Neutrophil (primary cell): ENCODE measurements at regions not wholly inside any gene's neighbourhood (a gene's known extent, or its start where the extent isn't known, plus 50 kb on each side); places are given as distances from the start of the nearest gene placed in this dataset.
"Not testable (repeated sequence)": the region's sequence is repeated elsewhere in the genome, so short reads cannot be mapped to it uniquely, and the experiment has no call there.

Source experiments
- H3K27ac ChIP-seq: fragments of 200-600 bp; sonication (generic); 2 replicates; pipeline ENCODE4 v1.5.1; 2016; ENCODE audit warnings: mild to moderate bottlenecking, moderate library complexity
- H3K27me3 ChIP-seq: fragments of 200-600 bp; sonication (generic); 2 replicates; pipeline ENCODE4 v1.6.0; 2016; ENCODE audit warnings: mild to moderate bottlenecking
- H3K36me3 ChIP-seq: fragments of 200-600 bp; sonication (generic); 2 replicates; pipeline ENCODE4 v1.5.1; 2017
- H3K4me1 ChIP-seq, 2 experiments: fragments of 200-600 bp in 1 of 2; sonication (generic) in 1 of 2; 1 replicate in 1 of 2; 2 replicates in 1 of 2; pipeline versions ENCODE4 v1.5.1 to v1.6.1; 2013 to 2016; ENCODE audit warnings: low read depth in 1 of 2, low read length in 1 of 2, mild to moderate bottlenecking in 1 of 2, moderate library complexity in 1 of 2; ENCODE audit not compliant: control insufficient read depth in 1 of 2, insufficient read depth in 1 of 2
- H3K4me3 ChIP-seq, 2 experiments: fragments of 200-600 bp in 1 of 2; sonication (generic) in 1 of 2; 1 replicate in 1 of 2; 2 replicates in 1 of 2; pipeline ENCODE4 v1.5.1; 2013 to 2016; ENCODE audit warnings: low read depth in 1 of 2, low read length in 1 of 2, mild to moderate bottlenecking in 1 of 2, moderate library complexity in 1 of 2
- H3K9me3 ChIP-seq: fragments of 200-600 bp; sonication (generic); 2 replicates; pipeline ENCODE4 v1.5.1; 2016
- TF ChIP-seq, protein P1 (sequence below): fragments of 200-600 bp; sonication (generic); IDR thresholded peaks from 2 replicates; pipeline ENCODE4 v1.5.1; 2016; ENCODE audit warnings: antibody characterized with exemption

DNA sequence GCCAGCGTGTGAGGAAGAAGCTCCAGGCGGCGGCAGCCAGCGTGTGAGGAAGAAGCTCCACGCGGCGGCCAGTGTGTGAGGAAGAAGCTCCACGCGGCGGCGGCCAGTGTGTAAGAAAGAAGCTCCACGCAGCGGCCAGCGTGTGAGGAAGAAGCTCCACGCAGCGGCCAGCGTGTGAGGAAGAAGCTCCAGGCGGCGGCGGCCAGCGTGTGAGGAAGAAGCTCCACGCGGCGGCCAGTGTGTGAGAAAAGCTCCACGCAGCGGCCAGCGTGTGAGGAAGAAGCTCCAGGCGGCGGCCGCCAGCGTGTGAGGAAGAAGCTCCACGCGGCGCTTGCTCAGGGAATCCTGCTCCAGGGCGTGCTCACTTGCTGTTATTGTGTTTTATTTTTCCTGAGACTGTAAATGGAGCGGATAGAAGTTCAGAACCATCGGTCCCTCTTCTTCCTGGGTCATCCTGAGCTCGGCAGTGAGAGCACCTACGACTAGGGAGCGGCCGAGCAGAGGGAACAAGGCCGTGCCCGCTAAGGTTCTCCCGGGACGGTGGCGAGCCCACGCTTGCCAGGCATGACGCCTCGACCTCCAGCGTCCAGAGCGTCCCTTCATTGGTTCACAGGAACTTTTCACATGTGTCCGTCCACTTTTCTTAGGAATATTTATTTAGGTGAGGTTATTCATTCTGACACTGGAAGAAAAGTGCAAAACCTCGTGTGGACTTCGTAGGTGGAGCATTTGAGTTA, 94.2 kb downstream of the TMEM18 start:
- Histone ChIP-seq H3K27me3 (peaks cover 11% of the 10 kb centered on the region), H3K36me3 (no peaks in the 10 kb centered on the region), H3K4me1 (no peaks in the 10 kb centered on the region), H3K27ac (no peak overlapping the region), H3K9me3 (no peaks in the 10 kb centered on the region), H3K4me3 (no peak overlapping the region)
- TF ChIP-seq, protein P1, sequence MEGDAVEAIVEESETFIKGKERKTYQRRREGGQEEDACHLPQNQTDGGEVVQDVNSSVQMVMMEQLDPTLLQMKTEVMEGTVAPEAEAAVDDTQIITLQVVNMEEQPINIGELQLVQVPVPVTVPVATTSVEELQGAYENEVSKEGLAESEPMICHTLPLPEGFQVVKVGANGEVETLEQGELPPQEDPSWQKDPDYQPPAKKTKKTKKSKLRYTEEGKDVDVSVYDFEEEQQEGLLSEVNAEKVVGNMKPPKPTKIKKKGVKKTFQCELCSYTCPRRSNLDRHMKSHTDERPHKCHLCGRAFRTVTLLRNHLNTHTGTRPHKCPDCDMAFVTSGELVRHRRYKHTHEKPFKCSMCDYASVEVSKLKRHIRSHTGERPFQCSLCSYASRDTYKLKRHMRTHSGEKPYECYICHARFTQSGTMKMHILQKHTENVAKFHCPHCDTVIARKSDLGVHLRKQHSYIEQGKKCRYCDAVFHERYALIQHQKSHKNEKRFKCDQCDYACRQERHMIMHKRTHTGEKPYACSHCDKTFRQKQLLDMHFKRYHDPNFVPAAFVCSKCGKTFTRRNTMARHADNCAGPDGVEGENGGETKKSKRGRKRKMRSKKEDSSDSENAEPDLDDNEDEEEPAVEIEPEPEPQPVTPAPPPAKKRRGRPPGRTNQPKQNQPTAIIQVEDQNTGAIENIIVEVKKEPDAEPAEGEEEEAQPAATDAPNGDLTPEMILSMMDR, result no peak

DNA sequence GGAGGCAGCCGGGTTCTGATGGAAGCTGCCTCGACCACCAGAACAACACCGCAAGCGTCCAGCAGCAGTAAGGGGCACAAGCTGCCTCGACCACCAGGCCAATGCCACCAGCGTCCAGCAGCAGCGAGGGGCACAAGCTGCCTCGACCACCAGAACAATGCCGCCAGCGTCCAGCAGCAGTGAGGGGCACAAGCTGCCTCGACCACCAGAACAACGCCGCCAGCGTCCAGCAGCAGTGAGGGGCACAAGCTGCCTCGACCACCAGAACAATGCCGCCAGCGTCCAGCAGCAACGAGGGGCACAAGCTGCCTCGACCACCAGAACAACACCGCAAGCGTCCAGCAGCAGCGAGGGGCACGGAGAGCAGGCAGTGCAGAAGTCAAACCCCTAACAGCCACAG, 94.9 kb downstream of the TMEM18 start:
- H3K4me1 ChIP-seq, H3K36me3 ChIP-seq, H3K9me3 ChIP-seq, H3K27ac ChIP-seq, H3K4me3 ChIP-seq: not testable (repeated sequence)
- peaks cover 11% of the 10 kb centered on the region for H3K27me3 ChIP-seq

GRCh38 chr2:579961-580360, 97.2 kb downstream of the TMEM18 start:
- Histone ChIP-seq H3K4me1 (no peaks in the 10 kb centered on the region), H3K27ac (no peak overlapping the region), H3K27me3 (peaks cover 4% of the 10 kb centered on the region), H3K9me3 (no peaks in the 10 kb centered on the region), H3K36me3 (no peaks in the 10 kb centered on the region), H3K4me3 (no peak overlapping the region)
- TF ChIP-seq, protein P1, result no peak

DNA sequence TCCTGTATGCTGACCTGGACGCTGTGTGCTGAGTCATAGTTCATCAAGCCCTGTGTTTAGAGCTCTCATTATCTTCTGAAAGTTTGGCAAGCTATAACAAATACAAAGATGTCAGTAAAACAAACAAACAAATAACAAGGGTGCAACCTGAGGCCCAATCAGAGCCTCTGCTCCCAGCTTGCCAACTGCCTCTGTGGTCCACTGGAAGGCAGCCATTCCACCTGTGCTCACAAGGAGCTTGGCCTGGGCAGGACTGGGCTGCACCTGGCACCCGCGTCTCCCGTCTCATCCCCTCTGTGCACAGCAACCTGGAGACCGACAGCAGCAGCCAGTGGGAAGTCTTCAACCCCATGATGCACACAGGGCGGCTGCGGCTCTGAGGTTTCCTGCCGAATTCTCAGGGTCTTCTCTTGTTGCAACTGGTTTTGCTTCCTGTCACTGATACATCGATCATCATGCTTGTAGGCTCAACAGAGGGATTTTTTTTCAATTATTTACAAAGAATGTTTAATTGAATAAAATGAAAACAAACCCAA, 97.8 kb downstream of the TMEM18 start:
- no peak overlapping the region for H3K4me3 ChIP-seq
- H3K27me3 ChIP-seq, result no peaks in the 10 kb centered on the region
- H3K4me1 ChIP-seq, result no peaks in the 10 kb centered on the region
- no peaks in the 10 kb centered on the region for H3K36me3 ChIP-seq
- TF ChIP-seq, protein P1, result no peak
- H3K27ac ChIP-seq, result no peak overlapping the region
- no peaks in the 10 kb centered on the region for H3K9me3 ChIP-seq

GRCh38 chr2:576292-576691, 100.9 kb downstream of the TMEM18 start:
- Histone ChIP-seq H3K4me1 (no peaks in the 10 kb centered on the region), H3K9me3 (no peaks in the 10 kb centered on the region), H3K27ac (no peak overlapping the region), H3K27me3 (no peaks in the 10 kb centered on the region), H3K4me3 (no peak overlapping the region), H3K36me3 (no peaks in the 10 kb centered on the region)
- TF ChIP-seq, protein P1, result no peak

DNA sequence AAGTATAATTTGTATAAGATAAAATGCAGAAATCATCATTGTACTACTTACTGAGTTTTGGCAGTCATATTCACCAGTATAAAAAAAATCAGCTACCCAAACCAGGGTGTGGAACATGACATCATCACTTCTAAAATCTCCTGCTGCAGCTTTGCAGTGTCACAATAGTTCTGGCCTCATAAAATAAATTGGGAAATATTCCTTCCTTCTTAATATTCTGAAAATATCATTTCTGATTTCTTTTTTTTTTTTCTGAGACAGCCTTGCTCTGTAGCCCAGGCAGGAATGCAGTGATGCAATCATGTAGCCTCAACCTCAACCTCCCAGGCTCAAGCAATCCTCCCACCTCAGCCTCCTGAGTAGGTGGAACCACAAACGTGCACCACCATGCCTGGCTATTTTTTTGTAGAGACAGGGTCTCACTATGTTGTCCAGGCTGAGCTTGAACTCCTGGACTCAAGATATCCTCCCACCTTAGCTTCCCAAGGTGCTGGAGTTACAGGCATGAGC, 101.4 kb downstream of the TMEM18 start:
- Histone ChIP-seq H3K4me1 (no peaks in the 10 kb centered on the region), H3K4me3 (no peak overlapping the region), H3K9me3 (no peaks in the 10 kb centered on the region), H3K36me3 (no peaks in the 10 kb centered on the region), H3K27ac (no peak overlapping the region), H3K27me3 (no peaks in the 10 kb centered on the region)
- TF ChIP-seq, protein P1, result no peak
